ENCODE measurements at regions not wholly inside any gene's neighbourhood (a gene's known extent, or its start where the extent isn't known, plus 50 kb on each side); places are given as distances from the start of the nearest gene placed in this dataset.

GRCh38 chr2:143907801-143908200, 612.1 kb downstream of the ZEB2 start:
- TF ChIP-seq CTCF (IDR thresholded peaks at IDR 0.05; ENCODE audit: low read depth, low read length, missing control alignments) = no peak
- H3K4me3 ChIP-seq (replicated peaks; ENCODE audit: low read depth, low read length) = no peak overlapping the region
- DNase-seq (ENCODE audit: extremely low read depth, low read depth) = no peak

GRCh38 chr2:143906850-143907249, 613.1 kb downstream of the ZEB2 start:
- no peak for DNase-seq (ENCODE audit: extremely low read depth, low read depth)
- no peak overlapping the region for H3K4me3 ChIP-seq (replicated peaks; ENCODE audit: low read depth, low read length)
- TF ChIP-seq CTCF (IDR thresholded peaks at IDR 0.05; ENCODE audit: low read depth, low read length, missing control alignments) = no peak

GRCh38 chr2:143905587-143905986, 614.3 kb downstream of the ZEB2 start:
- H3K4me3 ChIP-seq (replicated peaks; ENCODE audit: low read depth, low read length) = no peak overlapping the region
- no peak for DNase-seq (ENCODE audit: extremely low read depth, low read depth)
- TF ChIP-seq CTCF (IDR thresholded peaks at IDR 0.05; ENCODE audit: low read depth, low read length, missing control alignments) = no peak

GRCh38 chr2:143903172-143903856, 616.6 kb downstream of the ZEB2 start:
- H3K4me3 ChIP-seq (replicated peaks; ENCODE audit: low read depth, low read length) = no peak overlapping the region
- DNase-seq (ENCODE audit: extremely low read depth, low read depth) = no peak
- TF ChIP-seq CTCF (IDR thresholded peaks at IDR 0.05; ENCODE audit: low read depth, low read length, missing control alignments) = no peak

GRCh38 chr2:143901185-143901842, 618.6 kb downstream of the ZEB2 start:
- TF ChIP-seq CTCF (IDR thresholded peaks at IDR 0.05; ENCODE audit: low read depth, low read length, missing control alignments) = no peak
- H3K4me3 ChIP-seq (replicated peaks; ENCODE audit: low read depth, low read length) = no peak overlapping the region
- peak; percentile 46 for DNase-seq (ENCODE audit: extremely low read depth, low read depth)

GRCh38 chr2:143899987-143900386, 619.9 kb downstream of the ZEB2 start:
- no peak for DNase-seq (ENCODE audit: extremely low read depth, low read depth)

More at GRCh38 chr2:143899987-143900386, 619.9 kb downstream of the ZEB2 start:
- H3K4me3 ChIP-seq (replicated peaks; ENCODE audit: low read depth, low read length) = no peak overlapping the region
- no peak for TF ChIP-seq CTCF (IDR thresholded peaks at IDR 0.05; ENCODE audit: low read depth, low read length, missing control alignments)
